ENCODE measurements at regions not wholly inside any gene's neighbourhood (a gene's known extent, or its start where the extent isn't known, plus 50 kb on each side); places are given as distances from the start of the nearest gene placed in this dataset.

DNA sequence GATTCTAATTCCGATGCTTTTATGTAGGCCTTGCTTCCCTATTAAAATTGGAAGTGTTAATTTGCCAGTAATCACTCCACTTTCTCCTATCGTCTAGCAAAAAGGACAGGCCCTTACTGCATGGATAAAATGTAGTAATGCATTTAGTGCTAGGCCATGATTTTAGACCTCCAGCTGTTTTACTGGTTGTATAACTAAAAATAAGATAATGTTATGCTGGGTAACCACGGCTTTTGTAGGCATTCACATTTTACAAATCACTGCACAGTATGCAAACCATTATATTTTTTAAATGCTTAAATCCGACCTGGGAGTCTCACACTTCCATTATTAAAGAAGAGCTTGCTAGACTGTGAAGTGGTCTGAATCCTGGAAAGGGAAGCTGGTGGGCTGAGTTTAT lies 179.5 kb downstream of the TFAP2A start:
- DNase-seq, result no peak

DNA sequence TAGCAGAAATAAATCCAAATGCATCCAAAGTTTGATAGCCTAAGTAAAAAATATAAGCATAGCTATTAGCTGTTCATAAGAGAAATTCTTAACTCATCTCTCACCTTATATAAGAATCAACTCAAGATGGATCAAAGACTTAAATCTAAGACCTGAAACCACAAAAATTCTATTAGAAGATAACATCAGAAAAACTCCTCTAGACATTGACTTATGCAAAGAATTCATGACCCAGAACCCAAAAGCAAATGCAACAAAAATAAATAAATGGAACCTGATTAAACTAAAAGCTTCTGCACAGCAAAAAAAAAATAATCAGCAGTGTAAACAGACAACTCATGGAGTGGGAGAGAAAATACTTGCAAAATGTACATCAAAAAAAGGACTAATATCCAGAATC lies 184.3 kb downstream of the TFAP2A start:
- no peak for DNase-seq

DNA sequence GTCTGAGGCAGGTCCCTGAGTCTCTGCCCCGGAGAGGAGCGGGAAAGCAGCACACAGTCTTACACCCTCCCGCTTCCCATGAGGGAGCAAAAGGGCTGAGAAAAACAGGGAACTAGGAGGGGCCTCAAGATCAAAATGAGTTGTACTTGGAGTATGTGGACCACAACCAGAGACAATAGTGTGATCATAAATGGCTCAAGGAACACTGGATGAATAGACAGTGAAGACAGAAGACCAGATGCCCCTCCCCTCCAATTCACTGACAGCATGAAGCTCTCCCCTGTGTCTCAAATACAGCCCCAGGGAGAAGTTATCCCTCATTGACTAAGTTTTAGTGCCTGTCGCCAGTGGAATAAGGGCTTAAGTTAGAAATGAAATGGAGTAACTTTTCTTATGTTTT lies 191.0 kb downstream of the TFAP2A start:
- DNase-seq, result no peak

DNA sequence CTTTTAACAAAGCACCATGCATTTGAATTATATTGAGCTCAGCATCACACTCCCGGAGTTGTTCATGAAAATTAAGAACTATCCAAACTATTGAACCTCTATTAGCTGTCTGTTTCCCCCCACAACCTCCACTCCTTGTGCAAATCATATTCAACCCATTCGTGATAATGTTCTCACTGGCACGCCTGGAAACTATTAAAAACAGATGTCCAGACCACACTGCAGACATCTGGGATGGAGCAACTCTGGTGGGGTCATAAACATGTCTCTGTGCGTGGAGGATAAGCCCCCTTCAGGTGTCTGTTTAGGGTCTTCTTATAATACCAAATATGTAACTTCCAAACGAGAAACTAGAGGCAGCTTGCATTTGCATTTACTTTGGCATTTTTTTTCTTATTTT lies 193.7 kb downstream of the TFAP2A start:
- no peak for DNase-seq

DNA sequence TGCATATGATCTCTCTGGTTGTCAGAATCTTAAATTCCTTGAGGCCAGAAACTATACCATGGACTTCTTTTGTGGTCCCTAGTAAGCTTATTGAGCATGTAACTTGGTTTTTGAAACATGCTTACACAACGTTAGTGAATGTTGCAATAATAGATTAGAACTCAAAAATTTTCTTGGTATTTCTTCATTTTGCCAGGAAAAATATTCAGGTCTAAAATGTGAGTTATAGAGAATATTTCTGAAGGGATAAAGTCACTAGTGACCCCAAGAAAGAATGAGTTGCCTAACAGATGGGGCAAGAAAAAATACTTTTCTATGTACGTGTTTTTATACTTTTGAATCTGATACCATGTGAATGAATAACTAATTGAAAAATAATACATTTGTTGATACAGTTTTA lies 195.4 kb downstream of the TFAP2A start:
- no peak for DNase-seq

DNA sequence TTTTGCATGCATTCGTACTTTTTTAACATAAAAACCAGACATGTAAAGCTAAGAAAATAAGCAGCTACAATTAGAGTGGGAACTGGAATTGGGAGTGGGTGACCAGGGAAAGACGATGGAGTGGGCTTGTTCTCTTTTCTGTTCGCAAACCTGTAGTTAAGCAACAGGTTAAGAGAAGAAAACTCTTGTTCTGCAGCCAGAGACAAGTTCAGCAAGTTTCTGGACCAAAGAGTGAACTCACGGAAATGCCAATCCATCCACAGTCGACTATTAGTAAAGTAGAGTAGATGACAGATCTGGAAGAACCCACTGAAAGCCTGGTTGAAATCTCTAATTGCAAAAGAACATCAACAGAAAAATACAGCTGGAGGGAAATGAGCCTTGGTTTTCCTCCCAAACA lies 197.8 kb downstream of the TFAP2A start:
- DNase-seq, result no peak

DNA sequence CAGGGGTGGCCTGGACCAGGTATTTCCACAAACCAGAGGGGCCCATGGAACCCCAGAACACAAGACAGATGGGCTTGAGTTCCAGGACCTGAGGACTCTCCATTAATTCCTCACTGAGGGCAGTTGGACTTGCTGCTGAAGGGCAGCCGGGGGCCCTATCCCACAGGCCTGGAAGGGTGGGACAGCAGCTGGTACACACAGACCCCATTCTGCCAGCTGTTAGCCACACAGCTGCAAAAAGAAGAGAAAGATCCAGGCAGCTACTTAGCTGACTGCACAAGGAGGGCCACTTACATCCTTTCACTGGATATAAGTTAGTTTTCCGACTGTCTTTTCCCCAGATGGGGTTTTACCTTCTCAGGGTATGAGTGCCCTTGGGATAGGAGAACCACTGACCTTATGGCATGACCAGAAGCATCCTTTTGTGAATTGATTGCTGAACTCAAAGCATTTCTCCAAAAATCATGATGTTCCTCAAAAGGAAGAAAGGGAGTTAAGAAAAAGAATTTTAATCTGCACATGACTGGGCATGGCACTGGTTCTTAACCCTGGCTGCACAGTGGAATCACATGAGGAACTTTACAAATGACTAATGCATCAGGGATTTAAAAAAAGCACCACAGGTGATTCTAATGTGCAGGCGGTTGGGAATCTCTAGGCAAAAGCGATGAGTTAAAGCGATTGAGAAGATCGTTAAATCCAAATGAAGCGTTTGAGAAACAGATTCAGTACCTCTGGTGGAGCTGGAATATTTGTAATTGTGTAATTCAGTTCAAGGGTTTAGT lies 199.4 kb downstream of the TFAP2A start:
- DNase-seq, result no peak

DNA sequence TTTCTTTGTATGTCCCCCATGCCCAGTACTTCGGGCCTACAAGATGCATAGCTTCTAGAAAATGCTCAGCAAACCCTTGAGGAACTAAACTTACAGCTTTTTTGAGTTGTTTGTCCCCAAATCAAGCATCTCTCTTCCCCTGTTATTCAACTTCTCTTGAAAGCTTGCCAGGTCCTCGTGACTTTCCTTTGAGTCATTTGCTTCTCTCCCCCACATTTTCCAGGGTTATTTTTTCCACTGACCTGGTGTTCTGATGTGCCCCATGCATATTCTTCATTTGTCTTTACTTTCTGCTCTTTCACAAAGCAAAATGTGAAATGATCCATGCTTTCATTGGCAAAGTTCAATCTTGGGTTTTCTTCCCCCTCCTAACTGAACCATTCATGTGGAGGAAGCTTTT lies 204.8 kb downstream of the TFAP2A start:
- DNase-seq, result no peak

DNA sequence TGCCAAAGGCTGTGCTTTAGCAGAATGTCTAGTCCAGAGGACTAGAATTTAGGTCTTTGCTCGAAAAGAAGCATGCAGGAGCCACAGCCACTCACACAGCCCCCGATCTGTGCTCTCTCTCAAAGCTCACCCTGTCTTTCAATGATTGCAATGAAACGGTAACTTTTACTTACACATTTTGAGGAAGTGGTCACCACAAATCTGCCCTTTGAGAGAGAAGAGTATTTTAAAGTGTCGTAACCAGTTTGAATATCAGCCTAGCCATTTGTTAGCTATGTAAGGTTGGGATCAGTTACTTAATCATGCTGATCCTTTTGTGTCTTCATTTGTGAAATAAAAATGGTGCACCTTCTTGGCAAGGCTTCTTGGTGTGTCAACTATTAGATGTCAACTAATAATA lies 209.0 kb downstream of the TFAP2A start:
- DNase-seq, result no peak

DNA sequence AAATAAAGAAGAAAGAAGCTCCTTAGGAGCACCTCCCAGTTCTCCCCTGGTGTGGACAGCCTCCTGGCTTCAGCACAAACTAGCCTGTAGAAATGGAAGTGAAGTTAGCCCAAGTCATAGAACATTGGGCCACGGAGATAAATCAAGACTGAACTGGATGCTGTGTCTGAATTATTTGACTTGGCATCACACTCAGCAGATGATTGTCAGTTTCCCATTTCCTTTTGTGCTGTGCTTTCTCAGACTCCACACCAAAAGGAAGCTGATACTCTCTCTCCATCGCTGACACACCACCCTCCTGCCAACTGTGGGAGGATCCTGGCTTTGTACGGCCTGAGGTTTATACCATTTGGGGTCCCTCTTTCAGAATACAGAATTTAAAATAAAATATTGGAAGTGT lies 209.8 kb downstream of the TFAP2A start:
- DNase-seq, result no peak

DNA sequence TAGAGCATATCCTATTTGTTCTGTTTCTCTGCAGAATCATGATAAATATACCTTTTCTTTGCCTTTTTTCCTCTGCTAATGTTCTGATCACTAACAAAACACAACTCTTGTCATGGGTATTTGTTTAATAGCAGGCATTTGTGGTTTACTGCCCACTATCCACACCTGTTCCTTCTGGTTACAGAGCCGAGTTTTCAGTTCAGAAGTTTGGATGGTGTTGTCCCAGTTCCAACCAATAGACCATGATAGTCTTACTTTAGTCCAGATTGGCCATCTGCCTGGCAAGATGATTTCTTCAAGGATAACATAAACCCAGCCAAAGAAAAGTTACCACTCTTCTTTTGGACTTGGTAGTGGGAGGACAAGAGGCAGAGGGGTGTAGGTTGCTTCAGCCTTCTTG lies 211.2 kb downstream of the TFAP2A start:
- no peak for DNase-seq

DNA sequence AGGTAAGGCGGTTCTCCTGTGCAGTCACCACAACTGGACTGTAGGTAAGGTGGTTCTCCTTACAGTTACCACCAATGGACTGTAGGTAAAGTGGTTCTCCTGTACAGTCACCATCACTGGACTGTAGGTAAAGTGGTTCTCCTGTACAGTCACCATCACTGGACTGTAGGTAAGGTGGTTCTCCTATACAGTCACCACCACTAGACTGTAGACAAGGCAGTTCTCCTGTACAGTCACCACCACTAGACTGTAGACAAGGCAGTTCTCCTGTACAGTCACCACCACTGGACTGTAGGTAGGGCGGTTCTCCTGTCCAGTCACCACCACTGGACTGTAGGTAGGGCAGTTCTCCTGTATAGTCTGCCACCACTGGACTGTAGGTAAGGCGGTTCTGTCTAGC lies 212.3 kb downstream of the TFAP2A start:
- DNase-seq, result no peak

DNA sequence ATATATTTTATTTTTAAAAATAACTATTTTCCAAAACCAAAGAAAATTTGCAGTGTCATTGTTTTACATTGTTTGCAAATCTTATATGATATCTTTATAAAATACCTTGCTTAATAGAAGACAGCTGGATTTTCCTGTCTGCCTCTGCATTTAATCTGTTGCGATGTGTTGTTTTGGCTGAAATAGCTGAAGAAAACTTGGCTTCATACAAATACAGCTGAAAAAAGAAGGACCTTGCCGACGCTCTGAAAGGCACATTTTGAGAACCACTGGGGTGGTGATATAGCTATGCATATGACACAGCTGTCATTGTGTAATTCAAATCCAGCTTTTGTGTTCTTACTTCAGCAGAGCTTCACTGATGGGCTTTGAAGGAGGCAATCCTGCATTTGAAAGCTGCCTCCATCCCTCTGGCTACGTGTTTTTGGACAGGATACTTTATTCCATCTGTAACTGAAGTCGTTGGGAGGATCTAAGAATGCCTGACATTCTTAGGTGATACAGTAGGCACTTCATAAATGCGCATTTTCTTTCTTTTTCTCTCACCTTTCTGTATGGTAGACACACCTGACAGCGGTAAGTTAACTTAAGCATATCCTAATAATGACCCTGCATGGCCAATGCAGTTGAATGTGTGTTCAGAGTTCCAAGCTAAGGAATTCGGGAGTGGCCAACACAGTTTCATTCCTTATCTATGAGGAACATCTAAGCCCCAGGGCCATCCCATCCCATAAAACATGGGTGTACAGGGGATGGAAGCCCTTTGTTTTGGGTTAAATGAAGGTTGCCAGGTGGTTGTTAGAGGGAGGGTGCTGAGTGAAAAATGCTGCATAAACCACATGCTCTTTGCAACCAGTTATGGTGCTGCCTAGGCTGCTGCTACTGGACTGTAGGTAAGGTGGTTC lies 213.0 kb downstream of the TFAP2A start:
- DNase-seq, result no peak

DNA sequence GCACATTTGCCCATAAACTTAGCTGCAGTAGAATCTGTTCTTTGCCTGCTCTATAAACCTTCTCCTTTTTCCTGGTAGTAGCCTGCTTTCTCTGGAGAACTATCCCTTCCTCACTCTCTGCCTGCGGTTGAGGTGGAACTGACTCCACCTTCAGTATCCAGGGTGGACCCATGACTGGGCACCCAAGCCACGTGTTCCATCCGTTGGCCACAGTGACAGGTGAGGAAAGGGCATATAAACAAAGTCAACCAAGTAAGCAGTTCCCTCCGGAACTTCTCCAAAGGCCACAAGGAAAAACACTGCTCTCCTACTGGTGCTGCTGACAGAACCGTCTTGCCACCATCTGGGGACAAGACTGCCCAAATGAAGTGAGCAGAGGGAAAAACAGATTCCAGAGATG lies 218.8 kb downstream of the TFAP2A start:
- DNase-seq, result no peak

DNA sequence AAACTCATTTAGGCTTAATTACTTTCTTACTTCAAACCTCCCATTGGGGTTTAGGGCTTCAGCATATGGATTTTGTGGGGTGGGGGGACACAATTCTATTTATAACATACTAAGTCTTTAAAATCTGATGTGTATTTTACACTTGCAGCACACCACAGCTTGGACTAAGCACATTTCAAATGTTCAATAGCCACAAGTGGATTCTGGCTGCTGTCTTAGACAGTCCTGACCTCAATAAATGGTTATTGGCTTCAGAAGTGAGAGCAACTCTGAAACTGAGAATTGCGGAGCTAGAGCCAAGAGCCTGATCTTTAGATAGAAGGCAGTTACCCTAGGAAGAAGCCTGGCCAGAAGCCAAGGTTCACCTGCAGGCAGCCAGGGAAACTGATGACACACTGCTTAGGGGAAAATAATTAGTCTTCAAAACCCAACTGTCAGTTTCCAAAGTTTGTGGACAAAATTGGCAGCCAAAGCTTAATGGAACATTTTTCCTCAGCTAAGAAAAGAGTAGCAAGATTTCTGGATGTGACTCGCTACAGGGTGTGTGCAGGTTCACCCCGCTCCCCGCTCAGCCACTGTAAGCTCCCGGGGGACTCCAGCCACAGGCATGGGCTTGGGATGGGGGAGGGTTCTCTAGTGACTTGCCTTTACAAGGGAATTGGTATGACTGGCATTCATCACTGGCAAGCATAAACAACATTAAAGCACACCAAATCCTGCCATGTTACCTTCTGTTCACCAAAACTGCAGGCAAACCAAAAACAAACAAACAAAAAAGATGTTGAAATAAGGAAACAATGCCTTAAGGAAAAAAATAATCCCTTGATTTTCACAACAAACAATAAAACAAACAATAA lies 219.8 kb downstream of the TFAP2A start:
- no peak for DNase-seq

DNA sequence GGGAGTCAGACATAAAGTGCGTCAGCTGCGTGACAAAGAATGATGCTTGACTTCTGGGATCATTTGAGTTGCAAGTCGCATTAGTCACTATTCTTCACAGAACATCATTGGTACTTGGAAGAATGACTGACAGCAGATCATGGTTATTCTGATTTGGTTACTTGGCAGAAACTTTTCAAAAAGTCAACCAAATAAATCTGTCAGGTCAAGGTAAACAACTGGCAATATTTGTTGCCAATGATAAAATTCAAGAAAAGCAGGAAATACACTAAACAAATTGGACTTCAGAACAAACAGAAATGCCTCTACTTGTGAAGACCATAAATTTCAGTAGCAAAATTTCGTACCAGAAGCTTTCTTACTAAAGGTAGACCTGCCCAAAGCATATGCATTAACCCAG lies 221.6 kb downstream of the TFAP2A start:
- no peak for DNase-seq

DNA sequence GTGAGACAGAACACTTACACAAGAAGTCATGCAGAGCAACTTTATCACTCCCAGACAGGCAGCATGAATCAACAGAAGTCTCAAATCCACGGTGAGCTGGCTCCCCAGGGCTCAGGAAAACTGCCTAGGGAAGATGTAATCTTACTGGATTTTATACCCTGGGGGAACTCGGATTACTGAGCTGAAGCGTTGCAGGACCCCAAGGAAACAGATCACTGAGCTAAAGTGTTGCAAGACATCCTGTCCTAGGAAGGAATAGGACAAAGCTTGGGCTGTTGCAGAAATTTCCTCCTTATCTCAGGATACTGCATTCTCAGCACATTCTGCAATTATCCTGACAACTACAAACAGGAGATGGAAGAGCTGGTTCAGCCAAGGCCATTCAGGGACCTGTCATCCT lies 224.8 kb downstream of the TFAP2A start:
- DNase-seq, result no peak

DNA sequence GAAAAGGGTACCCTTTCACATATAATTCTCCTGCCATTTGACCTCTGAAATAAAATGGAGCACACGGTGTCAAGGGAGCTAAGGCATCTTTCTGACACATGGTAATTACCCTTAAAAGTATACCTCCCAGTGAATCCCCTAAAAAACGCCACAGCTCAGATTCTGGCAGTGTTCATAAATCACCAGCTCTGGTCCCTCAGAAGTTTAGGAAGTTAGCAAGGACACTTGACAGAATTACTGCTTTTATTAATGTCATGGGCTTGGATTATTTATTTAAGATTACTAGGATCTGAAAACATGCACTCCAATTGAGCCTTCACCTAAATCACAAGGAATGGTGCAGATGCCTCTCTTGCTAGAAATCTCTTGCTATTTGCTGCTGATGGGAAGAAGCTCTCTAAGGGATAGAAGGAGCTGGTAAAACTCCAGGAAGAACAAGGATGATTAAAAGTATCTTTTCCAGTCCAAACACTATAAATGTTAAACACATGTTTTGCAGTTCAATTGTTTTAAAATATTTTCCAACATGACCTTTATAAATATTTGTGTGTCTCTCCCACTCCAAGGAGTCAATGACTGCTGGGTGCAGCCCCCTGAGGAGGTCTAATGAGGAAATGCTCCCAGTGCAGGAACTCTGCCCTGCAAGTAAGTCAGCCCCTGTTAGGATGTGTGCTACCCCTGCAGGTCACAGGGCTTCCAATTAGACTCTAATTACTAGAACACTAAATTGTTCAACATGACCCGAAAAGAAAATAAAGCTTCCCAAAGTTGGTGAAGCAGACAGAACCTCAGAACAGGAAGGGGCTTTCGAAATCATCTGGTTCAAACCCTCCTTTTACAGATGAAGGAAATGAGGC lies 230.3 kb downstream of the TFAP2A start:
- no peak for DNase-seq

DNA sequence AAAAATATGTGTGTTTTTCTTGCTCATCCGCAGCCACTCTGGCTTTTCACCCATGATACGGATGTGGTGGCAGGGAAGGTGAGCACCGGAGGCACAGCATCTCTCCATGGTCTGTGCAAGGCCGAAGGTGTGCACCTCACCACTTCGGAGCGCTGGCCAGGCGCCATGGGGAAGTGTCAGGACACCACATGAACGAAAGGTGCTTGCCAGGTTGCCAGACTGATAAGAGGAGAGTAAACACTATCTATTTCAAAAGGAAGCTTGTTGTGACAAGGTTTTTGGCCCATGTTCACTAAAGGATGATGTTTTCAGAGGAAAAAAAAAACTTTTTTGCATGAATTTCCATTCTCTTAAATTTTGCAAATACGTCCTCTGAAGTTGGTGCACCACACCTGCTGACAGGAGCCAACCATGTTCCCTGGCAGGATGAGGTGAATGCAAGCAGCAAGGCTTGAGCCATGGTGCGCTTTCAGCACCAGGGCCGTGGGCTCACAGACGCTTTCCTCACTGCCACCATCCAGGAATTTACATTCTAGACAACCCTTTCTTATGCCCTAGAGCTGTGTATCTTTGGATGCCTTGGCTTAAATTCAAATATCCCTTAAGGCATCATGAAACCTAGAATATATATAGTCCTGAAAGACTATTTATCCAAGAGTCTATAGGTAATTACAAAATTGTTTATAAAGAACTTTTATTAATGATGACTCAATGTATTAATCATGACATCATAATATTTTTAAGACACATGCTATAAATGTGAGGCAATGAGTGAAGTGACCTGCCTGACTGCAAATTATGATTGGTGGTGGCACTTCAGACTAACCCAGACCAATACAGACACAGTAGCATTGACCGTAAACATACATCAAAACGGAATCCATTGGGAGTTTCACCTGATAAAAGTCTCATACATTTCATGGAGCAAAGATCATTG lies 234.5 kb downstream of the TFAP2A start:
- no peak for DNase-seq

DNA sequence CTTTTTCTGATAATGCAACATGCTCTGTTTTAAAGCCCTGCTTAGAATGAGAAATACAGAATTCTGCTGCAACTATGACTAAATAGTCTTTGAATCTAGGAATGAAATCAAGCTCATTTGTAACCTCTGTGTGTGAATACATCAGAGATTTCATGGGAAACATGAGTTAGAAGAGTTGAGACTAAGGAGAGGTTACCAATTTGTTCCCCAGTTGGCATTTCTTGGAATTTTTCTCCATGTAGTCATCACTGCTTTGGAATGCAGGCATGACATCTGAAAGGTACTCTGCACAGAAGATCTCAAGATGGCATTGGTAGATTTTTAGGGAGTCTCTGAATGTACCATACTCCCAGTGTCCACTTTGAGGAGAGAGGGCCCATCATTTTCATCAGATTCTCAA lies 237.2 kb downstream of the TFAP2A start:
- DNase-seq, result no peak

DNA sequence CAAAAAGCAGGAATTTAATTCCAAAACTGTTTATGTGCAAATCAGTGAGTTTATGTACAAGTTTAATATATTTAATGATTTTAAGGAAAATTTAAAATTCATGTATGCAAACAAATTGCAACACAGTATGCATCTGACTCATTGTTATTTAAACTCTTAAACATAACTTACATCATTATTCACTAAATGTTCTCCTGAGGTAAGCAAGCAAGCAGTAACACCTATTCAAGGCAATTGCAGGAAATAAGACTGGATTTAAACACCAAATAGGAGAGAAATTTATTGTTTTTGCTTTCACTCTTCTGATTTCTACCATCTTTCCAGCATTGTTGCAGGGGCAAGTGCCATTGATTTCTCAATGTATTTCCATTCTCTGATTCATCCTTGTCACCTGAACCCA lies 239.5 kb downstream of the TFAP2A start:
- DNase-seq, result no peak
